ENCODE measurements at regions not wholly inside any gene's neighbourhood (a gene's known extent, or its start where the extent isn't known, plus 50 kb on each side); places are given as distances from the start of the nearest gene placed in this dataset.

- Histone ChIP-seq H3K27ac (ENCODE audit: low read length) (no peak overlapping the region), H3K27me3 (ENCODE audit: insufficient read depth, low read length, poor library complexity) (no peaks in the 10 kb centered on the region), H3K36me3 (ENCODE audit: insufficient read depth, low read length) (no peaks in the 10 kb centered on the region), H3K79me2 (ENCODE audit: insufficient read depth, low read length) (no peaks in the 10 kb centered on the region), H3K4me2 (ENCODE audit: insufficient read depth, low read length) (no peak overlapping the region), H3K9me3 (ENCODE audit: insufficient read depth, low read length, severe bottlenecking) (no peaks in the 10 kb centered on the region), H3K9ac (ENCODE audit: low read depth, low read length) (no peak overlapping the region), H3K4me3 (ENCODE audit: low read depth in 1 of 2, low read length in 2 of 2) (no peak overlapping the region), H2AFZ (ENCODE audit: low read depth, low read length) (no peak overlapping the region), H3K4me1 (ENCODE audit: insufficient read depth, low read length) (no peaks in the 10 kb centered on the region), H4K20me1 (ENCODE audit: insufficient read depth, low read length) (no peaks in the 10 kb centered on the region)
- ATAC-seq (ENCODE audit: insufficient read depth, low read depth) (no peak), DNase-seq (no peak)
- TF ChIP-seq CTCF (IDR thresholded peaks at IDR 0.05; ENCODE audit: borderline replicate concordance, extremely low read depth, low read length, poor library complexity, severe bottlenecking) (no peak), EZH2 (IDR thresholded peaks at IDR 0.05; ENCODE audit: borderline replicate concordance, low read depth, low read length, severe bottlenecking) (no peak)
Observed at GRCh38 chr2:103222969-103223368, 461.1 kb downstream of the TMEM182 start.

GRCh38 chr2:103230796-103231195 lies 469.0 kb downstream of the TMEM182 start:
- no peaks in the 10 kb centered on the region for H3K4me1 ChIP-seq (ENCODE audit: insufficient read depth, low read length)
- no peak for ATAC-seq (ENCODE audit: insufficient read depth, low read depth)
- TF ChIP-seq EZH2 (IDR thresholded peaks at IDR 0.05; ENCODE audit: borderline replicate concordance, low read depth, low read length, severe bottlenecking) = no peak
- TF ChIP-seq CTCF (IDR thresholded peaks at IDR 0.05; ENCODE audit: borderline replicate concordance, extremely low read depth, low read length, poor library complexity, severe bottlenecking) = no peak

GRCh38 chr2:103232865-103233264 lies 471.0 kb downstream of the TMEM182 start:
- Histone ChIP-seq H3K27me3 (ENCODE audit: insufficient read depth, low read length, poor library complexity) (no peaks in the 10 kb centered on the region), H3K4me2 (ENCODE audit: insufficient read depth, low read length) (no peak overlapping the region), H2AFZ (ENCODE audit: low read depth, low read length) (no peak overlapping the region), H4K20me1 (ENCODE audit: insufficient read depth, low read length) (no peaks in the 10 kb centered on the region), H3K36me3 (ENCODE audit: insufficient read depth, low read length) (no peaks in the 10 kb centered on the region), H3K4me1 (ENCODE audit: insufficient read depth, low read length) (no peaks in the 10 kb centered on the region), H3K79me2 (ENCODE audit: insufficient read depth, low read length) (no peaks in the 10 kb centered on the region), H3K9me3 (ENCODE audit: insufficient read depth, low read length, severe bottlenecking) (peaks cover 2% of the 10 kb centered on the region), H3K4me3 (ENCODE audit: low read depth in 1 of 2, low read length in 2 of 2) (no peak overlapping the region), H3K27ac (ENCODE audit: low read length) (no peak overlapping the region), H3K9ac (ENCODE audit: low read depth, low read length) (no peak overlapping the region)
- ATAC-seq (ENCODE audit: insufficient read depth, low read depth) = no peak
- no peak for DNase-seq
- no peak for TF ChIP-seq EZH2 (IDR thresholded peaks at IDR 0.05; ENCODE audit: borderline replicate concordance, low read depth, low read length, severe bottlenecking)
- no peak for TF ChIP-seq CTCF (IDR thresholded peaks at IDR 0.05; ENCODE audit: borderline replicate concordance, extremely low read depth, low read length, poor library complexity, severe bottlenecking)

More at GRCh38 chr2:103230796-103231195, 469.0 kb downstream of the TMEM182 start:
- DNase-seq = no peak
- Histone ChIP-seq H3K27me3 (ENCODE audit: insufficient read depth, low read length, poor library complexity) (no peaks in the 10 kb centered on the region), H3K4me2 (ENCODE audit: insufficient read depth, low read length) (no peak overlapping the region), H3K36me3 (ENCODE audit: insufficient read depth, low read length) (no peaks in the 10 kb centered on the region), H2AFZ (ENCODE audit: low read depth, low read length) (no peak overlapping the region), H3K4me3 (ENCODE audit: low read depth in 1 of 2, low read length in 2 of 2) (no peak overlapping the region), H3K79me2 (ENCODE audit: insufficient read depth, low read length) (no peaks in the 10 kb centered on the region), H3K27ac (ENCODE audit: low read length) (no peak overlapping the region), H4K20me1 (ENCODE audit: insufficient read depth, low read length) (no peaks in the 10 kb centered on the region), H3K9me3 (ENCODE audit: insufficient read depth, low read length, severe bottlenecking) (peaks cover 2% of the 10 kb centered on the region), H3K9ac (ENCODE audit: low read depth, low read length) (no peak overlapping the region)

GRCh38 chr2:103233691-103234090 lies 471.9 kb downstream of the TMEM182 start:
- Histone ChIP-seq H3K4me1 (ENCODE audit: insufficient read depth, low read length) (no peaks in the 10 kb centered on the region), H3K4me2 (ENCODE audit: insufficient read depth, low read length) (no peak overlapping the region), H3K27ac (ENCODE audit: low read length) (no peak overlapping the region), H4K20me1 (ENCODE audit: insufficient read depth, low read length) (no peaks in the 10 kb centered on the region), H2AFZ (ENCODE audit: low read depth, low read length) (no peak overlapping the region), H3K9ac (ENCODE audit: low read depth, low read length) (no peak overlapping the region), H3K79me2 (ENCODE audit: insufficient read depth, low read length) (no peaks in the 10 kb centered on the region), H3K9me3 (ENCODE audit: insufficient read depth, low read length, severe bottlenecking) (peaks cover 2% of the 10 kb centered on the region), H3K36me3 (ENCODE audit: insufficient read depth, low read length) (no peaks in the 10 kb centered on the region), H3K27me3 (ENCODE audit: insufficient read depth, low read length, poor library complexity) (no peaks in the 10 kb centered on the region), H3K4me3 (ENCODE audit: low read depth in 1 of 2, low read length in 2 of 2) (no peak overlapping the region)
- no peak for TF ChIP-seq EZH2 (IDR thresholded peaks at IDR 0.05; ENCODE audit: borderline replicate concordance, low read depth, low read length, severe bottlenecking)
- no peak for TF ChIP-seq CTCF (IDR thresholded peaks at IDR 0.05; ENCODE audit: borderline replicate concordance, extremely low read depth, low read length, poor library complexity, severe bottlenecking)
- DNase-seq = no peak
- no peak for ATAC-seq (ENCODE audit: insufficient read depth, low read depth)

Measured in DND-41 (cell line).